Body of pancreas (tissue), 4 donors: ENCODE measurements at regions not wholly inside any gene's neighbourhood (a gene's known extent, or its start where the extent isn't known, plus 50 kb on each side); places are given as distances from the start of the nearest gene placed in this dataset.

Source experiments
- POLR2A ChIP-seq, 3 donors: fragments of 450-650 bp; IDR thresholded peaks; one replicate each; pipeline ENCODE4 v1.6.1; 2016; ENCODE audit warnings: antibody characterized with exemption in 3 of 3, mild to moderate bottlenecking in 2 of 3
- TF ChIP-seq, protein P1 (sequence below), 7 experiments: fragments of 450-650 bp in 4 of 7; fragments of 200-600 bp in 3 of 7; sonication (generic) in 3 of 7; IDR thresholded peaks; one replicate each; pipeline ENCODE4 v1.5.1; 2016 to 2019; ENCODE audit warnings: antibody characterized with exemption in 7 of 7

- TF ChIP-seq, protein P1, sequence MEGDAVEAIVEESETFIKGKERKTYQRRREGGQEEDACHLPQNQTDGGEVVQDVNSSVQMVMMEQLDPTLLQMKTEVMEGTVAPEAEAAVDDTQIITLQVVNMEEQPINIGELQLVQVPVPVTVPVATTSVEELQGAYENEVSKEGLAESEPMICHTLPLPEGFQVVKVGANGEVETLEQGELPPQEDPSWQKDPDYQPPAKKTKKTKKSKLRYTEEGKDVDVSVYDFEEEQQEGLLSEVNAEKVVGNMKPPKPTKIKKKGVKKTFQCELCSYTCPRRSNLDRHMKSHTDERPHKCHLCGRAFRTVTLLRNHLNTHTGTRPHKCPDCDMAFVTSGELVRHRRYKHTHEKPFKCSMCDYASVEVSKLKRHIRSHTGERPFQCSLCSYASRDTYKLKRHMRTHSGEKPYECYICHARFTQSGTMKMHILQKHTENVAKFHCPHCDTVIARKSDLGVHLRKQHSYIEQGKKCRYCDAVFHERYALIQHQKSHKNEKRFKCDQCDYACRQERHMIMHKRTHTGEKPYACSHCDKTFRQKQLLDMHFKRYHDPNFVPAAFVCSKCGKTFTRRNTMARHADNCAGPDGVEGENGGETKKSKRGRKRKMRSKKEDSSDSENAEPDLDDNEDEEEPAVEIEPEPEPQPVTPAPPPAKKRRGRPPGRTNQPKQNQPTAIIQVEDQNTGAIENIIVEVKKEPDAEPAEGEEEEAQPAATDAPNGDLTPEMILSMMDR (IDR thresholded peaks at IDR 0.05), result no peak
- no peak for TF ChIP-seq POLR2A (IDR thresholded peaks at IDR 0.05)
These were observed 389.8 kb downstream of the HS3ST3B1 start for GRCh38 chr17:14690704-14691103.
